ENCODE measurements at regions not wholly inside any gene's neighbourhood (a gene's known extent, or its start where the extent isn't known, plus 50 kb on each side); places are given as distances from the start of the nearest gene placed in this dataset.
"Not testable (repeated sequence)": the region's sequence is repeated elsewhere in the genome, so short reads cannot be mapped to it uniquely, and the experiment has no call there.

GRCh38 chr4:137804906-137805495 lies 272.7 kb upstream of the PCDH18 start:
- ChIA-PET CTCF (no interaction called here), POLR2A (no interaction called here)
- Mint-ChIP-seq H3K36me3 (no peaks in the 10 kb centered on the region), H3K9me3 (peaks cover 0 to 4% (median 3%) of the 10 kb centered on the region in 3 donors), H3K27me3 (no peaks in the 10 kb centered on the region), H3K4me3 (no peak overlapping the region), H3K27ac (no peak overlapping the region), H3K4me1 (no peaks in the 10 kb centered on the region)
- WGBS (ENCODE audit: insufficient coverage), result 83% methylated on average over 7 of the region's 10 CpGs
- no peaks in the 10 kb centered on the region for H3K4me1 ChIP-seq (ENCODE audit: control insufficient read depth in 1 of 2, extremely low read depth in 1 of 2, insufficient read depth in 2 of 2, low read length in 2 of 2)
- H3K27ac ChIP-seq (ENCODE audit: low read length), result no peak overlapping the region
- H3K27me3 ChIP-seq (replicated peaks in 1 of 2; ENCODE audit: control insufficient read depth in 2 of 2, extremely low read depth in 1 of 2, insufficient read depth in 2 of 2, low read length in 1 of 2), result no peaks in the 10 kb centered on the region
- DNase-seq (no peak), ATAC-seq (replicated peaks in 1 of 4) (no peak)
- no peak overlapping the region for H3K4me3 ChIP-seq (ENCODE audit: control insufficient read depth in 1 of 2, extremely low read depth in 1 of 2, low read length in 1 of 2)
- H3K9me3 ChIP-seq, result no peaks in the 10 kb centered on the region
- H3K36me3 ChIP-seq (ENCODE audit: control insufficient read depth in 2 of 2, extremely low read depth in 1 of 2, insufficient read depth in 1 of 2, low read length in 1 of 2), result no peaks in the 10 kb centered on the region

DNA sequence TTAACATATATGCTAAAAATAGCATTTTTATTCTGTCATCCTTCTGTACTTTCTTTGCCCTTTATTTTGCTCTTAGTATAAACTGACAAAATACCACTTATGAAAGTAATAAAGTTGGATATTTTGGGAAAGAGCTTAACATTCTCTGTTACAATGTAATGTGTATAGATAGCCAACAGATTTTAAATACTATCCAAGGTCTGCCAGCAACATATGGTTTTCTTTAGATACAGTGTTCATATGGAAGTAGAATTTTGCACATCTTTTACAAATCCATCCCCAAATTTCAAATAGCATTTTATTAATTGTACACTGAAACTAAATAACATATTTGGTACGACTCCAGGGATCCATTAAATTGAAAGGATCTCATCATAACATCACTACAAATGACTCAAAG lies 268.6 kb upstream of the PCDH18 start:
- Mint-ChIP-seq H3K4me1 (no peaks in the 10 kb centered on the region), H3K36me3 (no peaks in the 10 kb centered on the region), H3K9me3 (peaks cover 0 to 1% (median 0%) of the 10 kb centered on the region in 3 donors), H3K4me3 (no peak overlapping the region), H3K27me3 (no peaks in the 10 kb centered on the region), H3K27ac (no peak overlapping the region)
- no peak for ATAC-seq (replicated peaks in 1 of 4)
- H3K4me3 ChIP-seq (ENCODE audit: control insufficient read depth in 1 of 2, extremely low read depth in 1 of 2, low read length in 1 of 2), result no peak overlapping the region
- WGBS (ENCODE audit: insufficient coverage), result no CpG with 5 or more reads among the region's 1 CpG
- POLR2A ChIA-PET, result no interaction called here
- no peak for DNase-seq
- CTCF ChIA-PET, result no interaction called here
- H3K36me3 ChIP-seq (ENCODE audit: control insufficient read depth in 2 of 2, extremely low read depth in 1 of 2, insufficient read depth in 1 of 2, low read length in 1 of 2), result no peaks in the 10 kb centered on the region
- H3K27me3 ChIP-seq (replicated peaks in 1 of 2; ENCODE audit: control insufficient read depth in 2 of 2, extremely low read depth in 1 of 2, insufficient read depth in 2 of 2, low read length in 1 of 2), result no peaks in the 10 kb centered on the region
- H3K4me1 ChIP-seq (ENCODE audit: control insufficient read depth in 1 of 2, extremely low read depth in 1 of 2, insufficient read depth in 2 of 2, low read length in 2 of 2), result no peaks in the 10 kb centered on the region
- H3K27ac ChIP-seq (ENCODE audit: low read length), result no peak overlapping the region
- no peaks in the 10 kb centered on the region for H3K9me3 ChIP-seq

- H3K9me3 ChIP-seq, result no peaks in the 10 kb centered on the region
- Mint-ChIP-seq H3K4me1 (no peaks in the 10 kb centered on the region), H3K36me3 (no peaks in the 10 kb centered on the region), H3K4me3 (no peak overlapping the region), H3K9me3 (peaks cover 4 to 10% (median 9%) of the 10 kb centered on the region in 3 donors), H3K27me3 (no peaks in the 10 kb centered on the region), H3K27ac (no peak overlapping the region)
- H3K4me3 ChIP-seq (ENCODE audit: control insufficient read depth in 1 of 2, extremely low read depth in 1 of 2, low read length in 1 of 2), result no peak overlapping the region
- ChIA-PET POLR2A (no interaction called here), CTCF (no interaction called here)
- H3K36me3 ChIP-seq (ENCODE audit: control insufficient read depth in 2 of 2, extremely low read depth in 1 of 2, insufficient read depth in 1 of 2, low read length in 1 of 2), result no peaks in the 10 kb centered on the region
- DNase-seq (no peak), ATAC-seq (replicated peaks in 1 of 4) (no peak)
- WGBS (ENCODE audit: insufficient coverage), result 66% methylated on average over 3 of the region's 6 CpGs
- no peaks in the 10 kb centered on the region for H3K4me1 ChIP-seq (ENCODE audit: control insufficient read depth in 1 of 2, extremely low read depth in 1 of 2, insufficient read depth in 2 of 2, low read length in 2 of 2)
- no peaks in the 10 kb centered on the region for H3K27me3 ChIP-seq (replicated peaks in 1 of 2; ENCODE audit: control insufficient read depth in 2 of 2, extremely low read depth in 1 of 2, insufficient read depth in 2 of 2, low read length in 1 of 2)
- H3K27ac ChIP-seq (ENCODE audit: low read length), result no peak overlapping the region
Observed at GRCh38 chr4:137794764-137795254, 262.5 kb upstream of the PCDH18 start.

DNA sequence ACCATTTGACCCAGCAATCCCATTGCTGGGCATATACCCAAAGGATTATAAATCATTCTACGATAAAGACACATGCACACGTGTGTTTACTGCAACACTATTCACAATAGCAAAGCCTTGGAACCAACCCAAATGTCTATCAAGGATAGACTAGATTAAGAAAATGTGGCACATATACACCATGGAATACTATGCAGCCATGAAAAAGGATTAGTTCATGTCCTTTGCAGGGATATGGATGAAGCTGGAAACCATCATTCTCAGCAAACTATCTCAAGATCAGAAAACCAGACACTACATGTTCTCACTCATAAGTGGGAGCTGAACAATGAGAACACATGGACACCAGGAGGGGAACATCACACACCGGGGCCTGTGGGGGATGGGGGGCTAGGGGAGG lies 257.0 kb upstream of the PCDH18 start:
- H3K4me3 Mint-ChIP-seq; H3K9me3 ChIP-seq; H3K36me3 Mint-ChIP-seq; CTCF ChIA-PET; DNase-seq; H3K27me3 Mint-ChIP-seq; ATAC-seq (replicated peaks in 1 of 4); H3K27ac ChIP-seq (ENCODE audit: low read length); H3K36me3 ChIP-seq (ENCODE audit: control insufficient read depth in 2 of 2, extremely low read depth in 1 of 2, insufficient read depth in 1 of 2, low read length in 1 of 2); H3K27ac Mint-ChIP-seq; H3K4me1 ChIP-seq (ENCODE audit: control insufficient read depth in 1 of 2, extremely low read depth in 1 of 2, insufficient read depth in 2 of 2, low read length in 2 of 2); H3K27me3 ChIP-seq (replicated peaks in 1 of 2; ENCODE audit: control insufficient read depth in 2 of 2, extremely low read depth in 1 of 2, insufficient read depth in 2 of 2, low read length in 1 of 2); H3K4me1 Mint-ChIP-seq; H3K4me3 ChIP-seq (ENCODE audit: control insufficient read depth in 1 of 2, extremely low read depth in 1 of 2, low read length in 1 of 2); POLR2A ChIA-PET: not testable (repeated sequence)
- peaks cover 2 to 20% (median 14%) of the 10 kb centered on the region in 3 donors for H3K9me3 Mint-ChIP-seq
- WGBS (ENCODE audit: insufficient coverage), result no CpG with 5 or more reads among the region's 3 CpGs

GRCh38 chr4:137783923-137784322 lies 251.6 kb upstream of the PCDH18 start:
- H3K36me3 Mint-ChIP-seq; H3K4me3 Mint-ChIP-seq; ATAC-seq (replicated peaks in 1 of 4); H3K27ac Mint-ChIP-seq; H3K4me1 Mint-ChIP-seq; H3K9me3 ChIP-seq; H3K27me3 Mint-ChIP-seq; H3K27me3 ChIP-seq (replicated peaks in 1 of 2; ENCODE audit: control insufficient read depth in 2 of 2, extremely low read depth in 1 of 2, insufficient read depth in 2 of 2, low read length in 1 of 2); H3K36me3 ChIP-seq (ENCODE audit: control insufficient read depth in 2 of 2, extremely low read depth in 1 of 2, insufficient read depth in 1 of 2, low read length in 1 of 2); H3K27ac ChIP-seq (ENCODE audit: low read length); H3K4me3 ChIP-seq (ENCODE audit: control insufficient read depth in 1 of 2, extremely low read depth in 1 of 2, low read length in 1 of 2); POLR2A ChIA-PET; H3K4me1 ChIP-seq (ENCODE audit: control insufficient read depth in 1 of 2, extremely low read depth in 1 of 2, insufficient read depth in 2 of 2, low read length in 2 of 2); DNase-seq: not testable (repeated sequence)
- CTCF ChIA-PET, result interaction anchor here in 1 of 2 donors (0.6 kb wide), 1 partner anchor 10 kb away, joined by 3 read pairs; no protein-coding TSS in a partner anchor
- H3K9me3 Mint-ChIP-seq, result peaks cover 3 to 29% (median 25%) of the 10 kb centered on the region in 3 donors
- 52% methylated on average over 4 of the region's 7 CpGs for WGBS (ENCODE audit: insufficient coverage)

GRCh38 chr4:137775701-137776100 lies 243.4 kb upstream of the PCDH18 start:
- Mint-ChIP-seq H3K27me3 (no peaks in the 10 kb centered on the region), H3K4me1 (no peaks in the 10 kb centered on the region), H3K36me3 (no peaks in the 10 kb centered on the region), H3K4me3 (no peak overlapping the region), H3K27ac (no peak overlapping the region), H3K9me3 (peaks cover 5 to 16% (median 10%) of the 10 kb centered on the region in 3 donors)
- no peaks in the 10 kb centered on the region for H3K27me3 ChIP-seq (replicated peaks in 1 of 2; ENCODE audit: control insufficient read depth in 2 of 2, extremely low read depth in 1 of 2, insufficient read depth in 2 of 2, low read length in 1 of 2)
- ChIA-PET POLR2A (no interaction called here), CTCF (no interaction called here)
- no peak for DNase-seq
- ATAC-seq (replicated peaks in 1 of 4), result no peak
- H3K4me3 ChIP-seq (ENCODE audit: control insufficient read depth in 1 of 2, extremely low read depth in 1 of 2, low read length in 1 of 2), result no peak overlapping the region
- H3K36me3 ChIP-seq (ENCODE audit: control insufficient read depth in 2 of 2, extremely low read depth in 1 of 2, insufficient read depth in 1 of 2, low read length in 1 of 2), result no peaks in the 10 kb centered on the region
- no peak overlapping the region for H3K27ac ChIP-seq (ENCODE audit: low read length)
- H3K4me1 ChIP-seq (ENCODE audit: control insufficient read depth in 1 of 2, extremely low read depth in 1 of 2, insufficient read depth in 2 of 2, low read length in 2 of 2), result no peaks in the 10 kb centered on the region
- H3K9me3 ChIP-seq, result no peaks in the 10 kb centered on the region
- no CpG with 5 or more reads among the region's 3 CpGs for WGBS (ENCODE audit: insufficient coverage)

DNA sequence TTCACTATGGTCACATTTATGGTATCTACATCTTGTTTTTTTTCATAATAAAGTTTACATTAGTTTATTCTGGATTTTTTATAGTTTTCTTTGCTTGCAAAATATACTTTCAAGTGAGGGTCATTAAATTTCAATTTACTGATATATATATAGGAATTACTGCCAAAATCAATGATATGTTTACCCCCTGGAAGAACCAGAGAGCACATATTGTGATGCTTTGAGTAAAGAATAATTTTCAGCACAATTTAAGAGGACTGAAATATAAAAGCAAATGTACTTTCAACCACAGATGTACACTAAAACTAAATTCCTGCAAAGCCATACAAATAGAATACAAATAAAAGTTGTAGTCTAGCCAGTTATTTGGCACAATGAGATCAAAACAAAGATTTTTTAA lies 242.2 kb upstream of the PCDH18 start:
- no peak for ATAC-seq (replicated peaks in 1 of 4)
- no peaks in the 10 kb centered on the region for H3K4me1 ChIP-seq (ENCODE audit: control insufficient read depth in 1 of 2, extremely low read depth in 1 of 2, insufficient read depth in 2 of 2, low read length in 2 of 2)

More for the DNA sequence above, 242.2 kb upstream of the PCDH18 start:
- ChIA-PET CTCF (no interaction called here), POLR2A (no interaction called here)
- Histone ChIP-seq H3K4me3 (ENCODE audit: control insufficient read depth in 1 of 2, extremely low read depth in 1 of 2, low read length in 1 of 2) (no peak overlapping the region), H3K27ac (ENCODE audit: low read length) (no peak overlapping the region), H3K9me3 (no peaks in the 10 kb centered on the region), H3K27me3 (replicated peaks in 1 of 2; ENCODE audit: control insufficient read depth in 2 of 2, extremely low read depth in 1 of 2, insufficient read depth in 2 of 2, low read length in 1 of 2) (no peaks in the 10 kb centered on the region), H3K36me3 (ENCODE audit: control insufficient read depth in 2 of 2, extremely low read depth in 1 of 2, insufficient read depth in 1 of 2, low read length in 1 of 2) (no peaks in the 10 kb centered on the region)
- DNase-seq, result no peak
- peaks cover 5 to 17% (median 14%) of the 10 kb centered on the region in 3 donors for H3K9me3 Mint-ChIP-seq
- H3K27me3 Mint-ChIP-seq, result no peaks in the 10 kb centered on the region
- no peak overlapping the region for H3K27ac Mint-ChIP-seq
- H3K4me3 Mint-ChIP-seq, result no peak overlapping the region
- H3K4me1 Mint-ChIP-seq, result no peaks in the 10 kb centered on the region
- no peaks in the 10 kb centered on the region for H3K36me3 Mint-ChIP-seq
